K562 (cell line): ENCODE measurements at regions not wholly inside any gene's neighbourhood (a gene's known extent, or its start where the extent isn't known, plus 50 kb on each side); places are given as distances from the start of the nearest gene placed in this dataset.

Experiments
- ATAC-seq: fragments of 200-7000 bp; cut with Tn5 transposase; 3 replicates; pipeline ENCODE4 v1.9.1; 2020; ENCODE audit warnings: moderate library complexity
- BruUV-seq: library from RNA; stranded (reverse); fragments of 400-500 nt; replicated peaks from 2 replicates; lab custom pipeline; 2021; lab: Mats Ljungman, UMichigan
- CTCF ChIA-PET: fragments of 300-600 bp; formaldehyde crosslinking; extraction: SDS; loops from one replicate; lab custom pipeline; 2021; ENCODE audit warnings: low intra/inter-chr PET ratio; lab: Yijun Ruan, JAX
- POLR2A ChIA-PET: fragments of 300-600, 350-650 bp; sonication (Branson Sonifier 250); formaldehyde crosslinking; extraction: SDS; loops from one replicate; lab custom pipeline; 2021; ENCODE audit warnings: antibody characterized with exemption, inconsistent platforms; lab: Yijun Ruan, JAX
- DNase-seq, 4 experiments: peaks; one replicate each; pipeline versions ENCODE4 v3.0.0 to v3.0.0-alpha.2; 2011 to 2018; ENCODE audit warnings: low spot score in 3 of 4, mixed read lengths in 3 of 4; ENCODE audit errors: extremely low read depth in 1 of 4
- FAIRE-seq: peaks from 2 replicates; lab custom pipeline; 2011; peaks lifted over from hg19 to GRCh38; lab: Jason Lieb, UNC
- H2AFZ ChIP-seq: 2 replicates; pipeline ENCODE4 v1.6.0; 2011; ENCODE audit warnings: low read depth, low read length, control low read depth, inconsistent platforms
- H3K27ac ChIP-seq: fragments of 200-600 bp; 3 replicates; pipeline ENCODE4 v1.8.0; 2011; ENCODE audit warnings: low read depth, mild to moderate bottlenecking, control low read depth, inconsistent platforms, low read length, moderate library complexity, mixed read lengths; ENCODE audit errors: extremely low read depth
- H3K27me3 ChIP-seq, 2 experiments: fragments of 300-600 bp in 1 of 2; 2 replicates in 1 of 2; 3 replicates in 1 of 2; pipeline versions ENCODE4 v1.6.0 to v1.8.0; 2011; ENCODE audit warnings: inconsistent platforms in 2 of 2, low read length in 2 of 2, mild to moderate bottlenecking in 1 of 2, mixed read lengths in 1 of 2, moderate library complexity in 1 of 2; ENCODE audit not compliant: control insufficient read depth in 2 of 2, insufficient read depth in 2 of 2
- H3K36me3 ChIP-seq: fragments of 300-600 bp; 3 replicates; pipeline ENCODE4 v1.8.0; 2011; ENCODE audit warnings: mild to moderate bottlenecking, low read length, inconsistent platforms; ENCODE audit not compliant: control insufficient read depth, insufficient read depth
- H3K4me1 ChIP-seq, 2 experiments: fragments of 200-600 bp in 1 of 2; replicated peaks in 1 of 2; 2 replicates in 1 of 2; 3 replicates in 1 of 2; pipeline versions ENCODE4 v1.5.1 to v1.8.0; 2011; ENCODE audit warnings: inconsistent platforms in 2 of 2, low read length in 2 of 2, mild to moderate bottlenecking in 1 of 2, mixed read lengths in 1 of 2, moderate library complexity in 1 of 2; ENCODE audit not compliant: control insufficient read depth in 2 of 2, insufficient read depth in 2 of 2
- H3K4me2 ChIP-seq: 2 replicates; pipeline ENCODE4 v1.6.1; 2011; ENCODE audit warnings: low read length, control low read depth, inconsistent platforms, mixed read lengths; ENCODE audit not compliant: insufficient read depth
- H3K4me3 ChIP-seq: fragments of 200-600 bp; sonication (generic), shearing (Covaris generic); 2 replicates; pipeline ENCODE4 v1.5.1; 2016; ENCODE audit warnings: control low read depth, inconsistent platforms
- H3K79me2 ChIP-seq: fragments of 200-600 bp; 3 replicates; pipeline ENCODE4 v1.8.0; 2011; ENCODE audit warnings: low read length, inconsistent platforms; ENCODE audit not compliant: control insufficient read depth, insufficient read depth
- H3K9ac ChIP-seq, 2 experiments: 2 replicates each; pipeline versions ENCODE4 v1.6.0 to v1.6.1; 2011; ENCODE audit warnings: low read depth in 2 of 2, low read length in 2 of 2, control low read depth in 1 of 2, inconsistent platforms in 1 of 2, mild to moderate bottlenecking in 1 of 2, mixed read lengths in 1 of 2; ENCODE audit not compliant: insufficient read depth in 1 of 2
- H3K9me1 ChIP-seq: one replicate; pipeline ENCODE4 v1.6.0; 2011; ENCODE audit warnings: inconsistent platforms, mild to moderate bottlenecking, low read length, moderate library complexity; ENCODE audit not compliant: control insufficient read depth, insufficient read depth
- H3K9me3 ChIP-seq: replicated peaks from 2 replicates; pipeline ENCODE4 v1.5.1; 2011; ENCODE audit warnings: low read depth, low read length, inconsistent platforms; ENCODE audit not compliant: control insufficient read depth, insufficient read depth
- H4K20me1 ChIP-seq: replicated peaks from 2 replicates; pipeline ENCODE4 v1.6.1; 2011; ENCODE audit warnings: low read length, inconsistent platforms, mixed read lengths; ENCODE audit not compliant: control insufficient read depth, insufficient read depth
- HNRNPUL1 ChIP-seq: fragments of 200-400 bp; formaldehyde crosslinking; IDR thresholded peaks from 2 replicates; pipeline ENCODE4 v1.6.1; 2017; ENCODE audit warnings: low read length
- MTA1 ChIP-seq: fragments of 450-650 bp; IDR thresholded peaks from 2 replicates; pipeline ENCODE4 v1.6.1; 2017; ENCODE audit warnings: borderline replicate concordance
- NFIC ChIP-seq: fragments of 450-650 bp; IDR thresholded peaks from 2 replicates; pipeline ENCODE4 v1.6.1; 2017; ENCODE audit warnings: mild to moderate bottlenecking, inconsistent platforms
- ZNF830 ChIP-seq: fragments of 250-450 bp; sonication (Bioruptor Pico); IDR thresholded peaks from 2 replicates; pipeline ENCODE4 v1.5.0; 2021; ENCODE audit warnings: mild to moderate bottlenecking
- WGBS: fragments of 100-300 bp; shearing (Covaris generic); methylation state at CpG from one replicate; pipeline ENCODE4 v1.1.6; 2016; ENCODE audit warnings: low coverage, mixed read lengths; ENCODE audit not compliant: insufficient coverage; ENCODE audit errors: missing lambda C conversion rate; 5-methylcytosine and 5-hydroxymethylcytosine counted together
- in situ Hi-C: fragments of 300-500 bp; cut with MboI; formaldehyde crosslinking; loops from 4 replicates; pipeline ENCODE4 v1.15.0; 2018; ENCODE audit warnings: inconsistent platforms, mixed read lengths
- intact Hi-C: fragments of 100-400 bp; cut with micrococcal nuclease; formaldehyde crosslinking; loops from 2 replicates; pipeline ENCODE4 v1.14.2; 2022
- TF ChIP-seq, protein P1 (sequence below): fragments of 450-650 bp; IDR thresholded peaks from 2 replicates; pipeline ENCODE4 v1.7.0; 2016; ENCODE audit warnings: borderline replicate concordance

DNA sequence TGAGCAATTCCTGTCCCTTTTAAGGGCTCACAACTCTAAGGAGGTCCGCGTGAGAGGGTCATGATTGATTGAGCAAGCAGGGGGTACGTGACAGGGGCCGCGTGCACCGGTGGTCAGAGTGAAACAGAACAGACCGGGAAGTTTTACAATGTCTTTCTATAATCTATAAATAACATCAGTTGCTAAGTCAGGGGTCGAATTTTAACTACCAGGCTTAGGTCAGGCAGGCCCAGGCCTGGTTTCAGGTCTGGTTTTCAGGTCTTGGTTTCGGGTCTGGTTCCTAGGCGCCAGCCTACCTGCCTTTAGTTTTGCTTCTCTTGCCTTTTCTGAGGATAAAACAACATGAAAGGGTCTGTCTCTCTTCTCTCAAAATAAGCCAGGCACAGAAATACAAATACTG lies 476.0 kb upstream of the CAMK1G start:
- intact Hi-C loops = no loop called here

More for the DNA sequence above, 476.0 kb upstream of the CAMK1G start:
- no peak for ATAC-seq
- BruUV-seq = no TSS peak
- WGBS = 2% methylated on average over 10 of the region's 10 CpGs
- Histone ChIP-seq H2AFZ (no peak overlapping the region), H3K27me3 (no peaks in the 10 kb centered on the region), H3K36me3 (no peaks in the 10 kb centered on the region), H3K9ac (no peak overlapping the region), H3K79me2 (no peaks in the 10 kb centered on the region), H3K4me3 (no peak overlapping the region), H3K9me3 (no peaks in the 10 kb centered on the region), H3K9me1 (no peaks in the 10 kb centered on the region), H4K20me1 (no peaks in the 10 kb centered on the region), H3K4me1 (no peaks in the 10 kb centered on the region), H3K27ac (no peak overlapping the region), H3K4me2 (no peak overlapping the region)
- no peak for DNase-seq
- TF ChIP-seq NFIC (no peak), HNRNPUL1 (no peak), ZNF830 (CRISPR knock-in tag) (no peak), MTA1 (no peak)
- TF ChIP-seq, protein P1, sequence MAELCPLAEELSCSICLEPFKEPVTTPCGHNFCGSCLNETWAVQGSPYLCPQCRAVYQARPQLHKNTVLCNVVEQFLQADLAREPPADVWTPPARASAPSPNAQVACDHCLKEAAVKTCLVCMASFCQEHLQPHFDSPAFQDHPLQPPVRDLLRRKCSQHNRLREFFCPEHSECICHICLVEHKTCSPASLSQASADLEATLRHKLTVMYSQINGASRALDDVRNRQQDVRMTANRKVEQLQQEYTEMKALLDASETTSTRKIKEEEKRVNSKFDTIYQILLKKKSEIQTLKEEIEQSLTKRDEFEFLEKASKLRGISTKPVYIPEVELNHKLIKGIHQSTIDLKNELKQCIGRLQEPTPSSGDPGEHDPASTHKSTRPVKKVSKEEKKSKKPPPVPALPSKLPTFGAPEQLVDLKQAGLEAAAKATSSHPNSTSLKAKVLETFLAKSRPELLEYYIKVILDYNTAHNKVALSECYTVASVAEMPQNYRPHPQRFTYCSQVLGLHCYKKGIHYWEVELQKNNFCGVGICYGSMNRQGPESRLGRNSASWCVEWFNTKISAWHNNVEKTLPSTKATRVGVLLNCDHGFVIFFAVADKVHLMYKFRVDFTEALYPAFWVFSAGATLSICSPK = no peak
- ChIA-PET POLR2A (no interaction called here), CTCF (no interaction called here)
- no peak for FAIRE-seq
- in situ Hi-C loops = no loop called here
